GM23338 (cell line): ENCODE measurements at regions not wholly inside any gene's neighbourhood (a gene's known extent, or its start where the extent isn't known, plus 50 kb on each side); places are given as distances from the start of the nearest gene placed in this dataset.

Source experiments
- CREB1 ChIP-seq: fragments of 250-450 bp; sonication (Bioruptor Pico); IDR thresholded peaks from 2 replicates; pipeline ENCODE4 v1.5.0; 2020; ENCODE audit warnings: low read depth, mild to moderate bottlenecking, moderate library complexity
- EZH2 ChIP-seq: fragments of 200-600 bp; sonication (generic); IDR thresholded peaks from one replicate; pipeline ENCODE4 v1.8.0; 2017; ENCODE audit warnings: antibody characterized with exemption, mild to moderate bottlenecking, low read depth; ENCODE audit not compliant: unreplicated experiment
- EZH2phosphoT487 ChIP-seq: fragments of 200-600 bp; sonication (generic); IDR thresholded peaks from one replicate; pipeline ENCODE4 v1.8.1; 2018; ENCODE audit warnings: antibody characterized with exemption; ENCODE audit not compliant: unreplicated experiment
- JUNB ChIP-seq: IDR thresholded peaks from one replicate; pipeline ENCODE4 v1.6.1; 2016; ENCODE audit warnings: antibody characterized with exemption; ENCODE audit not compliant: unreplicated experiment
- NANOG ChIP-seq: IDR thresholded peaks from 2 replicates; pipeline ENCODE4 v1.6.1; 2016; ENCODE audit warnings: antibody characterized with exemption, borderline replicate concordance
- POLR2AphosphoS5 ChIP-seq: IDR thresholded peaks from 2 replicates; pipeline ENCODE4 v1.6.1; 2016; ENCODE audit warnings: antibody characterized with exemption, low read depth
- REST ChIP-seq: IDR thresholded peaks from one replicate; pipeline ENCODE4 v1.6.1; 2018; ENCODE audit warnings: antibody characterized with exemption; ENCODE audit not compliant: unreplicated experiment
- STAT1 ChIP-seq: IDR thresholded peaks from one replicate; pipeline ENCODE4 v1.6.1; 2016; ENCODE audit warnings: antibody characterized with exemption; ENCODE audit not compliant: unreplicated experiment
- ZNF114 ChIP-seq: fragments of 250-450 bp; sonication (Bioruptor Pico); IDR thresholded peaks from 2 replicates; pipeline ENCODE4 v1.5.0; 2020; ENCODE audit warnings: mild to moderate bottlenecking, moderate library complexity
- ZNF331 ChIP-seq: fragments of 250-450 bp; sonication (Bioruptor Pico); IDR thresholded peaks from 2 replicates; pipeline ENCODE4 v1.5.0; 2020; ENCODE audit warnings: low read depth, mild to moderate bottlenecking, moderate library complexity
- TF ChIP-seq, protein P1 (sequence below), 2 experiments: fragments of 200-600 bp in 1 of 2; sonication (generic) in 1 of 2; conservative IDR thresholded peaks; 2 replicates each; pipeline versions ENCODE4 v1.5.1 to v1.6.1; 2016 to 2017; ENCODE audit warnings: antibody characterized with exemption in 2 of 2, low read depth in 2 of 2, mild to moderate bottlenecking in 2 of 2, moderate library complexity in 1 of 2
- TF ChIP-seq, protein P2 (sequence below): IDR thresholded peaks from 2 replicates; pipeline ENCODE4 v1.6.1; 2016; ENCODE audit warnings: antibody characterized with exemption
- TF ChIP-seq, protein P3 (sequence below): fragments of 250-450 bp; sonication (Bioruptor Pico); IDR thresholded peaks from 2 replicates; pipeline ENCODE4 v1.5.0; 2020; ENCODE audit warnings: mild to moderate bottlenecking, moderate library complexity

GRCh38 chr2:221212105-221212504 lies 360.0 kb downstream of the EPHA4 start:
- TF ChIP-seq EZH2 (no peak), EZH2phosphoT487 (no peak), ZNF114 (CRISPR knock-in tag) (no peak), REST (no peak), STAT1 (no peak), POLR2AphosphoS5 (no peak), CREB1 (CRISPR knock-in tag) (no peak), NANOG (no peak), JUNB (no peak), ZNF331 (CRISPR knock-in tag) (no peak)
- TF ChIP-seq, protein P1, sequence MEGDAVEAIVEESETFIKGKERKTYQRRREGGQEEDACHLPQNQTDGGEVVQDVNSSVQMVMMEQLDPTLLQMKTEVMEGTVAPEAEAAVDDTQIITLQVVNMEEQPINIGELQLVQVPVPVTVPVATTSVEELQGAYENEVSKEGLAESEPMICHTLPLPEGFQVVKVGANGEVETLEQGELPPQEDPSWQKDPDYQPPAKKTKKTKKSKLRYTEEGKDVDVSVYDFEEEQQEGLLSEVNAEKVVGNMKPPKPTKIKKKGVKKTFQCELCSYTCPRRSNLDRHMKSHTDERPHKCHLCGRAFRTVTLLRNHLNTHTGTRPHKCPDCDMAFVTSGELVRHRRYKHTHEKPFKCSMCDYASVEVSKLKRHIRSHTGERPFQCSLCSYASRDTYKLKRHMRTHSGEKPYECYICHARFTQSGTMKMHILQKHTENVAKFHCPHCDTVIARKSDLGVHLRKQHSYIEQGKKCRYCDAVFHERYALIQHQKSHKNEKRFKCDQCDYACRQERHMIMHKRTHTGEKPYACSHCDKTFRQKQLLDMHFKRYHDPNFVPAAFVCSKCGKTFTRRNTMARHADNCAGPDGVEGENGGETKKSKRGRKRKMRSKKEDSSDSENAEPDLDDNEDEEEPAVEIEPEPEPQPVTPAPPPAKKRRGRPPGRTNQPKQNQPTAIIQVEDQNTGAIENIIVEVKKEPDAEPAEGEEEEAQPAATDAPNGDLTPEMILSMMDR (conservative IDR thresholded peaks at IDR 0.05; ENCODE audit: low read depth in 2 of 2): no peak
- TF ChIP-seq, protein P2, sequence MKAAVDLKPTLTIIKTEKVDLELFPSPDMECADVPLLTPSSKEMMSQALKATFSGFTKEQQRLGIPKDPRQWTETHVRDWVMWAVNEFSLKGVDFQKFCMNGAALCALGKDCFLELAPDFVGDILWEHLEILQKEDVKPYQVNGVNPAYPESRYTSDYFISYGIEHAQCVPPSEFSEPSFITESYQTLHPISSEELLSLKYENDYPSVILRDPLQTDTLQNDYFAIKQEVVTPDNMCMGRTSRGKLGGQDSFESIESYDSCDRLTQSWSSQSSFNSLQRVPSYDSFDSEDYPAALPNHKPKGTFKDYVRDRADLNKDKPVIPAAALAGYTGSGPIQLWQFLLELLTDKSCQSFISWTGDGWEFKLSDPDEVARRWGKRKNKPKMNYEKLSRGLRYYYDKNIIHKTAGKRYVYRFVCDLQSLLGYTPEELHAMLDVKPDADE: no peak
- TF ChIP-seq, protein P3, sequence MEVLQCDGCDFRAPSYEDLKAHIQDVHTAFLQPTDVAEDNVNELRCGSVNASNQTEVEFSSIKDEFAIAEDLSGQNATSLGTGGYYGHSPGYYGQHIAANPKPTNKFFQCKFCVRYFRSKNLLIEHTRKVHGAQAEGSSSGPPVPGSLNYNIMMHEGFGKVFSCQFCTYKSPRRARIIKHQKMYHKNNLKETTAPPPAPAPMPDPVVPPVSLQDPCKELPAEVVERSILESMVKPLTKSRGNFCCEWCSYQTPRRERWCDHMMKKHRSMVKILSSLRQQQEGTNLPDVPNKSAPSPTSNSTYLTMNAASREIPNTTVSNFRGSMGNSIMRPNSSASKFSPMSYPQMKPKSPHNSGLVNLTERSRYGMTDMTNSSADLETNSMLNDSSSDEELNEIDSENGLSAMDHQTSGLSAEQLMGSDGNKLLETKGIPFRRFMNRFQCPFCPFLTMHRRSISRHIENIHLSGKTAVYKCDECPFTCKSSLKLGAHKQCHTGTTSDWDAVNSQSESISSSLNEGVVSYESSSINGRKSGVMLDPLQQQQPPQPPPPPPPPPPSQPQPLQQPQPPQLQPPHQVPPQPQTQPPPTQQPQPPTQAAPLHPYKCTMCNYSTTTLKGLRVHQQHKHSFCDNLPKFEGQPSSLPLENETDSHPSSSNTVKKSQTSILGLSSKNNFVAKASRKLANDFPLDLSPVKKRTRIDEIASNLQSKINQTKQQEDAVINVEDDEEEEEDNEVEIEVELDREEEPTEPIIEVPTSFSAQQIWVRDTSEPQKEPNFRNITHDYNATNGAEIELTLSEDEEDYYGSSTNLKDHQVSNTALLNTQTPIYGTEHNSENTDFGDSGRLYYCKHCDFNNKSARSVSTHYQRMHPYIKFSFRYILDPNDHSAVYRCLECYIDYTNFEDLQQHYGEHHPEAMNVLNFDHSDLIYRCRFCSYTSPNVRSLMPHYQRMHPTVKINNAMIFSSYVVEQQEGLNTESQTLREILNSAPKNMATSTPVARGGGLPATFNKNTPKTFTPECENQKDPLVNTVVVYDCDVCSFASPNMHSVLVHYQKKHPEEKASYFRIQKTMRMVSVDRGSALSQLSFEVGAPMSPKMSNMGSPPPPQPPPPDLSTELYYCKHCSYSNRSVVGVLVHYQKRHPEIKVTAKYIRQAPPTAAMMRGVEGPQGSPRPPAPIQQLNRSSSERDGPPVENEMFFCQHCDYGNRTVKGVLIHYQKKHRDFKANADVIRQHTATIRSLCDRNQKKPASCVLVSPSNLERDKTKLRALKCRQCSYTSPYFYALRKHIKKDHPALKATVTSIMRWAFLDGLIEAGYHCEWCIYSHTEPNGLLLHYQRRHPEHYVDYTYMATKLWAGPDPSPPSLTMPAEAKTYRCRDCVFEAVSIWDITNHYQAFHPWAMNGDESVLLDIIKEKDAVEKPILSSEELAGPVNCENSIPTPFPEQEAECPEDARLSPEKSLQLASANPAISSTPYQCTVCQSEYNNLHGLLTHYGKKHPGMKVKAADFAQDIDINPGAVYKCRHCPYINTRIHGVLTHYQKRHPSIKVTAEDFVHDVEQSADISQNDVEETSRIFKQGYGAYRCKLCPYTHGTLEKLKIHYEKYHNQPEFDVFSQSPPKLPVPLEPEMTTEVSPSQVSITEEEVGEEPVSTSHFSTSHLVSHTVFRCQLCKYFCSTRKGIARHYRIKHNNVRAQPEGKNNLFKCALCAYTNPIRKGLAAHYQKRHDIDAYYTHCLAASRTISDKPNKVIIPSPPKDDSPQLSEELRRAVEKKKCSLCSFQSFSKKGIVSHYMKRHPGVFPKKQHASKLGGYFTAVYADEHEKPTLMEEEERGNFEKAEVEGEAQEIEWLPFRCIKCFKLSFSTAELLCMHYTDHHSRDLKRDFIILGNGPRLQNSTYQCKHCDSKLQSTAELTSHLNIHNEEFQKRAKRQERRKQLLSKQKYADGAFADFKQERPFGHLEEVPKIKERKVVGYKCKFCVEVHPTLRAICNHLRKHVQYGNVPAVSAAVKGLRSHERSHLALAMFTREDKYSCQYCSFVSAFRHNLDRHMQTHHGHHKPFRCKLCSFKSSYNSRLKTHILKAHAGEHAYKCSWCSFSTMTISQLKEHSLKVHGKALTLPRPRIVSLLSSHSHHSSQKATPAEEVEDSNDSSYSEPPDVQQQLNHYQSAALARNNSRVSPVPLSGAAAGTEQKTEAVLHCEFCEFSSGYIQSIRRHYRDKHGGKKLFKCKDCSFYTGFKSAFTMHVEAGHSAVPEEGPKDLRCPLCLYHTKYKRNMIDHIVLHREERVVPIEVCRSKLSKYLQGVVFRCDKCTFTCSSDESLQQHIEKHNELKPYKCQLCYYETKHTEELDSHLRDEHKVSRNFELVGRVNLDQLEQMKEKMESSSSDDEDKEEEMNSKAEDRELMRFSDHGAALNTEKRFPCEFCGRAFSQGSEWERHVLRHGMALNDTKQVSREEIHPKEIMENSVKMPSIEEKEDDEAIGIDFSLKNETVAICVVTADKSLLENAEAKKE: no peak
